Renal pelvis (tissue), 1 donor: ENCODE measurements at regions not wholly inside any gene's neighbourhood (a gene's known extent, or its start where the extent isn't known, plus 50 kb on each side); places are given as distances from the start of the nearest gene placed in this dataset.

Experiments
- DNase-seq: peaks from one replicate; pipeline ENCODE4 v3.0.0-alpha.2; 2013

GRCh38 chr15:39153058-39153714 is 427.7 kb upstream of the THBS1 start:
- no peak for DNase-seq

GRCh38 chr15:39153716-39154115 is 427.2 kb upstream of the THBS1 start:
- no peak for DNase-seq

DNA sequence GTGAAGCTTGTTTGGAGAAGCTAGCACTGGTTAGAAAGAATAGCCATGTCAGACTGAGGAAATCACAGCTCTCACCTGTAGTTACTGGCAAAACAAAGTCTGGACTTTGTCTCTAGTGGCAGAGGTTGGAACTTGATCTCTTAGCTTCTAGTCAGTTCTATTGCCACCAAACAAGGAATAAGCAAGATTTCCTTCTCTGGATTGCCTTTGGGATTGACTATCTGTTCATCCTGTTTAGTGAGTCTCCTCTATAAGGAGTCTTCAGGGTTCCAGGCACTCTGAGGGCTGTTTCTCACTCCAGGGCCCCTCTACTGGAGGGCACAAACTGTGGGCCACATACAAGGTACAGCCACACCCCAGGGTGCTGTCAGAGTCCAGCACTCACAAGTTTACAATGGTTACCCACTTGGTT is 426.6 kb upstream of the THBS1 start:
- no peak for DNase-seq

DNA sequence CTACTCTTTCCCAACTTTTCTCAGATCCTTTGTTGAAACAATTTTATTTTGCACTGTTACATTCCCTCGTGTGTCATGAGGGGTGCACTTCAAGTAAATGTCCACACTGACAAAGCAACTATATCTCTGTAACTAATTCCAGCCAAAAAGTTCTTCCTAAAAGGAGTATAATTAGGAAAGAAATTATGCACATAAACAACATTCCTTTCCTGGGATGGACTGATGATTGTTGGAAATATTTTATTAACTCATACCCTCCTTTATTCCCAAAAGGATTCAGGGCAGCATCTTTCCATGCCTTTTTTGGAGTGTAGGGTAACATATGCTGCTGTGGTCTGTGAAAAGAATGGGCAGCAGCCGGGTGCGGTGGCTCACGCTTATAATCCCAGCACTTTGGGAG is 426.1 kb upstream of the THBS1 start:
- no peak for DNase-seq

DNA sequence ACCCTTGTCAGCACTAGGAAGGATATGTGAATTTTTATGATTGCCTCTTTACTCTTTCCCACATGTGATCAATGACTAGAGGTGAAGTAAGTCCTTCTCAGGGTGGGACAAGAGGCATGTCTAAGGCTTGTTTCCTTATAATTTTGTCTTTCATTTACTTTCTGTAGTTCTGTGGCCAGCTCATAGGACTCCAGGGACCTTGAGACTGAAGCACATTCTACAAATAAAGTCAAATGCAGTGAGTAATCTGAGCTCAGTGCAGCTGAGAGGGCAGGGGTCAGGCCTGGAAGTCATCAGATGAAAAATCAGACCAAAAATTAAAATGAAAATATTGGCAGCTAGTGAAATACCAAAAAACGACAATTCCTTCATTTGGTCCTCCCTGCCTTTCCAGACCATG is 424.7 kb upstream of the THBS1 start:
- DNase-seq: no peak

GRCh38 chr15:39156646-39157250 is 424.1 kb upstream of the THBS1 start:
- DNase-seq: no peak

DNA sequence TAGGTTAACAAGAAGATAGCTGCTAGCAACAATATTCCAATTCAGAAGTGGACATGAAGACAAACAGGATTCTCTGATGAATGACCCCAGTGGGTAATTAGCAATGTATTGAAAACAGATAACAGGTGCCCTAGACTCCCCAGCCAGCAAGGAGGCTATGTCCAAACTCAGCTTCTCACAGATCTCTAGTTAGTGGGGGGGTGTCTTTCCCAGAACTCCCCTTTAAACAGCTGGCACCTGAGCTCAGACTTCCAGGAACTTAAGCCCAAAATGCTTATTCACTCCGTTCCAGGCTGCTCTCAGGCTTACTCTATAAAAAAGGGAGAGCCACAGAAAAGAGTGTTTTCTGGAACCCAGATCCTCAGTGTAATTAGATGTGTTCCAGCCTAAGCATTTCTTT is 423.0 kb upstream of the THBS1 start:
- DNase-seq: no peak

GRCh38 chr15:39159833-39160232 is 421.0 kb upstream of the THBS1 start:
- no peak for DNase-seq

DNA sequence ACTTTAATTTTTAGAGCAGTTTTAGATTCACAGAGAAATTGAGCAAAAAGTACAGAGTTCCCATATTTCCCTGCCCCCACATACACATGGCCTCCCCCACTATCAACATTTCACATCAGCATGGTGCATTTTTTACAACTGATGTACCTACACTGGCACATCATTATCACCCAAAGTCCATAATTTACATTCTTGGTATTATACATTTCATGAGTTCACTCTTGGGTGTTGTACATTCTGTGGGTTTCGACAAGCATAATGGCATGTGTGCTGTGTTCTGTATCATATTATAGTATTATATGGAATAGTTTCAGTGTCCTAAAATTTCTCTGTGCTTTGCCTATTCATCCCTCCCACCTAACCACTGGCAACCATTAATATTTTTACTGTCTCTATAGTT is 419.8 kb upstream of the THBS1 start:
- DNase-seq: no peak

- DNase-seq: no peak
Measured at GRCh38 chr15:39165020-39165706, 415.7 kb upstream of the THBS1 start.

- no peak for DNase-seq
Measured at GRCh38 chr15:39167164-39168058, 413.5 kb upstream of the THBS1 start.

GRCh38 chr15:39171944-39172368 is 408.9 kb upstream of the THBS1 start:
- peak; percentile 81 for DNase-seq

DNA sequence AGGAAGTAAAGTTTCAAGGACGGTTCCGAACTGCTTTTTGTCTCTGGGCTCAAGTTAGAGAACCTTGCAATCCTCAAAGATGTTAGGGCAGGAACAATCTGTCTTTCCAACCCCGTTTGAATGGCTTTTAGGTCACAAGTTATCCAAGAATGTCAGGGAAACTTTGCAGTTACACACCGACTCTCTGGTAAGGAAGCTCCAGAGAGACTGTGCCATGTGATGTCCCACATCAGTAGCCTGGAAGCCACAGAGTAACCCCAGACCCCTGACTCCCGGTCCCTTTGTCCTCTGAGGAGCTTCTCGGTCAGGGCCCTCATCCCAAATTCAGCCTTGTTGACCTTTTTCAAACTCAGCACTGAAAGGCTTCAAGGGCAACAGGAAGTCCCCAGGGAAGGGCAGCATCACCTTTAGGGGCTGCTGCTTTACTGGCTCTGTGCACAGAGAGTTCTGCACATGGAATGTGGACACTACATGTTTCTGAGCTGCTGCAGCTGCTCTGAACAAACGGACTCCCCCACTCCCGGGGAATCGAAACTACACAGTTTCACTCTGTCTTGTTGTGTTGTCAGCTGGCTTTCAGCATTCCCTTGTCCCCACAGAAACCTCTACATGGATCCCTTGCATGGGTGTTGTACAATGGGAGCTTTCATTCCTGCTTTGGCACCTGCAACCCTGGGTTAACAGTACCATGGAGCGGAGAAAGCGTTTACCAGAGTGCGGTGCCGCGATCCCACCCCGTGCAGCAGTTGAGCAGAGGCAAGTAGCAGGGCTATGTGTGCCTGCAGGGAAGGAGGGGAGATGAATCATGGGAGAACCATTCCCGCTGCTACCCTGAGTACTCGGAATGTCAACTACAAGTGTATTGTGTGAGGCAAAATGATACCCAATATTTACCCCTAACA is 408.2 kb upstream of the THBS1 start:
- peak; percentile 75 for DNase-seq

DNA sequence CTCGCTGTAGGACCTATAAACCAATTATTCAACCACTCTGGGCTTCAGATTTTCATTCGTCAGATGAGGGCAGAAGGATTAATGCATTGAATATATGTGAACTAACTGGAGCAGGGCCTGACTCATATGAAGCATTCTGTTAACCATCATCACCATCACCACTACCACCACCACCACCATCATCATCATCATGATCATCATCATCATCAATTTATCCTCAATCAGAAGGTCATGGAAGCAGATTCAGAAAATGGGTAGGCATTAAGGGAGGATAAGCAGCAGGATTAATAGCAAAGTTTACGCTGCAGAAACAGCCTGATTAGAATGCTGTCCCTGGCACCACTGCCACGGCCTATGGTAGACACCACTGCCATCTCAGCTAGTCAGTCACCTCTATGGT is 407.5 kb upstream of the THBS1 start:
- no peak for DNase-seq

DNA sequence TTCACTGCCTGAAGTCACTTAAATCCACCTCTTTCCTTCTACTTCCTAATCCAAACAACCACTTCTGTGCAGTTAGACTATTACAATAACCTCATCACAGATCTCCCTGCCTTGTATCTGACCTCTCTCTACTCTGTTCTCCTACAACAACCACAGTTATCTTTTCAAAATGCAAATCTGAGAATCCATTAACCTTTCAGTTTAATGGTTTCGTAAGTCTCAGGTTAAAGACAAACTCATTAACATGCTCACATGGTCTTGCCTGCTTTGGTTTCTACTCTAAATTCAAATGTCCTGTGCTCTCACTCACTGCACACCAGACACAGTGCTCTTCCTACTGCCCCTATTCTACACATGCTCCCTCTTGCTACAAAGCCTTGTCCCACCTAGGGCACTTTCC is 406.5 kb upstream of the THBS1 start:
- DNase-seq: no peak

- DNase-seq: no peak
Measured at GRCh38 chr15:39176030-39176429, 404.8 kb upstream of the THBS1 start.

- no peak for DNase-seq
Measured at GRCh38 chr15:39177561-39177960, 403.3 kb upstream of the THBS1 start.

GRCh38 chr15:39180030-39180429 is 400.8 kb upstream of the THBS1 start:
- DNase-seq: no peak

DNA sequence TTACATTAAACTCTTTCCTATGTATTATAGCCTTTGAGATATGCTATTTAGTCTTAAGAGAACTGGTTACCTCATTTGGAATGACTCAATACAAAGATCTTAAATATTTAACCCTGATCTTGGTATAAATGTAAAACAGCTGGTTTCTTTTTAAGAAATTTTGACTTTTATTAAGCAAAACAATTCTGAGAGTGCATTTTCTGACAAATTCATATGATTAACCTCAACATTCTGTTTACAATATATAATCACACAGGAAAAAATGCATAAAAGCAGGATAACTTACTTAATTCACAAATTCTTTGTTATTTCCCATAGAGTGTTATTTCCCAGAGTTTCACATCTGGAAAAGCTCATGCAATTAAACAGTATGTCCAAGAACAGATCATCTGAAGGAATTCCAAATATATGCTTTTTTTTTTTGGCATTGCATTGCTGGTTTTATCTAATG is 400.4 kb upstream of the THBS1 start:
- DNase-seq: peak; percentile 73

- peak; percentile 48 for DNase-seq
Measured at GRCh38 chr15:39181056-39181747, 399.7 kb upstream of the THBS1 start.

DNA sequence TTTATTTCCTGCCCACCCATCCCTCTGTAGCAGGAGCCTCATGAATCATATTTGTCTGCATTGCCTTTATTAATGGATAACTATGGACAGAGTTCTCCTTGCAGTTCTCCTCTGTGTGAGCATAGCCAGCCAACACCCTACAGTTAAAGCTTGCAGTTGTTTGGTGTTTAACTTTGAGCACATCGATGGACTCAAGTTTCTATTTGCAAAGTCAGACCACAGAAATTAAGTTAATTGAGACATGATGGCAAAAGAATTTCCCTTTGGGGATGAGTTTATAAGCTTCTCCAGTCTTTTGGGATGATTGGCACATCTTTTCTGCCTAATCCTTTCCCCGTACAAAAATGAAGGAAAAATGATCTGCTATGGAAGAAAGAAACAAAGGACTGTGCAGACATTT is 398.9 kb upstream of the THBS1 start:
- DNase-seq: no peak
